ENCODE measurements at regions not wholly inside any gene's neighbourhood (a gene's known extent, or its start where the extent isn't known, plus 50 kb on each side); places are given as distances from the start of the nearest gene placed in this dataset.
"Not testable (repeated sequence)": the region's sequence is repeated elsewhere in the genome, so short reads cannot be mapped to it uniquely, and the experiment has no call there.

DNA sequence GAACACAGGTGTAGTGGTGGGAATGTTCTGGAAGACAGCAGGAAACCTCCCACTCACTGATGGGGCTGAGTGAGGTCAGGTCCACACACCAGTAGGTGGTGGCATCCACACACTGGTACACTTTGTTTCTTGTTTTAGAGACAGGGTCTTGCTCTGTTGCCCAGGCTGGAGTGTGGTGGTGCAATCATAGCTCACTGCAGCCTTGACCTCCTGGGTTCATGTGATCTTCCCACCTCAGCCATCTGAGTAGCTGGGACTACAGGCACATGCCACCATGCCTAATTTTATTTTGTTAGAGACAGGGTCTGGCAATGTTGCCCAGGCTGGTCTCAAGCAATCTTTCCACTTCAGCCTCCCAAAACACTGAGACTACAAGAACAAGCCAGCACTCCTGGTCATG, 140.9 kb downstream of the TBC1D2B start:
- H3K9me3 ChIP-seq (ENCODE audit: severe bottlenecking); H3K27me3 ChIP-seq (ENCODE audit: insufficient read depth, poor library complexity, severe bottlenecking); H3K36me3 ChIP-seq (ENCODE audit: low read depth); H3K27ac ChIP-seq (ENCODE audit: poor library complexity, severe bottlenecking); DNase-seq (ENCODE audit: low spot score); H3K4me1 ChIP-seq (ENCODE audit: insufficient read depth, poor library complexity, severe bottlenecking); ATAC-seq (ENCODE audit: low read depth); H3K4me3 ChIP-seq (ENCODE audit: severe bottlenecking): not testable (repeated sequence)

GRCh38 chr15:77934516-77934915, 143.0 kb downstream of the TBC1D2B start:
- not testable (repeated sequence) for H3K4me3 ChIP-seq (ENCODE audit: severe bottlenecking); H3K4me1 ChIP-seq (ENCODE audit: insufficient read depth, poor library complexity, severe bottlenecking); DNase-seq (ENCODE audit: low spot score); H3K36me3 ChIP-seq (ENCODE audit: low read depth); H3K27me3 ChIP-seq (ENCODE audit: insufficient read depth, poor library complexity, severe bottlenecking); ATAC-seq (ENCODE audit: low read depth); H3K9me3 ChIP-seq (ENCODE audit: severe bottlenecking); H3K27ac ChIP-seq (ENCODE audit: poor library complexity, severe bottlenecking)

DNA sequence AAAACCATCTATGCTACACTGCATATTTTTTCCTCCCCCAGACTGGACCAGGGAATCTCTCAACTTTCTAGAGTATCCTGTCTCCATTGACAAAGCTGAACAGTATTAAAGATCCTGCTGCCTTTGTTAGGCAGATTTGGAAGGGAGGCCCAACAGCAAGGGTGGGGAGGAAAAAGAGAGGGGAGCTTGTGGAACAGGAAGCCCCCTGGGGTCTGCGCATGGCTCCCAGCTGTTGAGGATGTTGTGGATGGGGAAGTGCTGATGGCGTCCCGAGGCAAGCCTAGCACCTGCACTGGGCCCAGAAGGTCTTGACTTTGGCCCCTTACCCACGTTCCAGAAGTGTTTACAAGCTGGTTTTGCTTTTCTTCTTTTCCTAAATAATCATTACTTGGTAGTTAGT, 146.6 kb downstream of the TBC1D2B start:
- not testable (repeated sequence) for H3K4me1 ChIP-seq (ENCODE audit: insufficient read depth, poor library complexity, severe bottlenecking); H3K36me3 ChIP-seq (ENCODE audit: low read depth); H3K9me3 ChIP-seq (ENCODE audit: severe bottlenecking); DNase-seq (ENCODE audit: low spot score); H3K27me3 ChIP-seq (ENCODE audit: insufficient read depth, poor library complexity, severe bottlenecking); ATAC-seq (ENCODE audit: low read depth); H3K27ac ChIP-seq (ENCODE audit: poor library complexity, severe bottlenecking); H3K4me3 ChIP-seq (ENCODE audit: severe bottlenecking)

GRCh38 chr15:77930490-77930889, 147.0 kb downstream of the TBC1D2B start:
- not testable (repeated sequence) for H3K4me1 ChIP-seq (ENCODE audit: insufficient read depth, poor library complexity, severe bottlenecking); H3K27ac ChIP-seq (ENCODE audit: poor library complexity, severe bottlenecking); H3K36me3 ChIP-seq (ENCODE audit: low read depth); H3K4me3 ChIP-seq (ENCODE audit: severe bottlenecking); H3K9me3 ChIP-seq (ENCODE audit: severe bottlenecking); H3K27me3 ChIP-seq (ENCODE audit: insufficient read depth, poor library complexity, severe bottlenecking); ATAC-seq (ENCODE audit: low read depth); DNase-seq (ENCODE audit: low spot score)

DNA sequence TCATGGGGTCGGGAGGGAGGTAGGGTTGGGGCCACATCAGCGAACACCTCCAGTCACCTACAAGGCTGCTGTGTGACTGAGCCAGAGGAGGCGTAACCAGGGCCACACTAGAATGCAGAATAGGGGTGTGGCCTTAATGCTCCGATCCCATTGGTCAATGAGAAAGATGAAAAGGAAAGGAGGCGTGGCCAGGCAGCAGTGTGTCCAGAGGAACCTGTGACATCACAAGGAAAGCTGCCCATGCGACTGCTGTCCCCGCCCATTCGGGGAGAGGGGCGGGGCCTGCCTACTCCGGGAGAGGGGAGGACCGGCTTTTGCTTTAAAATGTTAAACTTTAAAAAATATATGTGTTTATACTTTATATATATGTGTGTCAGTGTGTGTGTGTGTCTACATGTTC, 150.7 kb downstream of the TBC1D2B start:
- H3K9me3 ChIP-seq (ENCODE audit: severe bottlenecking); DNase-seq (ENCODE audit: low spot score); H3K36me3 ChIP-seq (ENCODE audit: low read depth); ATAC-seq (ENCODE audit: low read depth); H3K27ac ChIP-seq (ENCODE audit: poor library complexity, severe bottlenecking); H3K4me3 ChIP-seq (ENCODE audit: severe bottlenecking); H3K4me1 ChIP-seq (ENCODE audit: insufficient read depth, poor library complexity, severe bottlenecking); H3K27me3 ChIP-seq (ENCODE audit: insufficient read depth, poor library complexity, severe bottlenecking): not testable (repeated sequence)

- not testable (repeated sequence) for DNase-seq (ENCODE audit: low spot score); H3K4me3 ChIP-seq (ENCODE audit: severe bottlenecking); H3K4me1 ChIP-seq (ENCODE audit: insufficient read depth, poor library complexity, severe bottlenecking); H3K36me3 ChIP-seq (ENCODE audit: low read depth); H3K27ac ChIP-seq (ENCODE audit: poor library complexity, severe bottlenecking); H3K9me3 ChIP-seq (ENCODE audit: severe bottlenecking); ATAC-seq (ENCODE audit: low read depth); H3K27me3 ChIP-seq (ENCODE audit: insufficient read depth, poor library complexity, severe bottlenecking)
These were observed 151.2 kb downstream of the TBC1D2B start for GRCh38 chr15:77926296-77926695.

DNA sequence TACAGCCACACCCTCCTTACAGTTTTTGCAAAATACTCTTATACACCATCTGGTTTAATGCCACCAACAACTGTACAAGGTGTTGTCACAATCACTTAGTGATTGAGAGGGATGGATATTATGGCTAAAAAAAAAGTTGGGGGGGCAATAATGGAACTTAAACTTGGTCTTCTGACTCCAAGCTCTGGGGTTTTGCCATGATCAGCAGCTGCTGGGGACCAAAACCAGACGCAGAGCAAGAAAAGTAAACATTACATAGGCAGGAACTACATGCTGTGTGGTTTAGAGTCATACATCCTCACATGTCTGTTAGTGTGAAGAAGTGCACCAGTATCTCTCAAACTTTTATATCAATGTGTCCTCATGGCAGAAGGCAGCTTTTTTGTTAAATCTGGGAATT, 152.4 kb downstream of the TBC1D2B start:
- H3K4me3 ChIP-seq (ENCODE audit: severe bottlenecking); H3K4me1 ChIP-seq (ENCODE audit: insufficient read depth, poor library complexity, severe bottlenecking); DNase-seq (ENCODE audit: low spot score); H3K27me3 ChIP-seq (ENCODE audit: insufficient read depth, poor library complexity, severe bottlenecking); ATAC-seq (ENCODE audit: low read depth); H3K36me3 ChIP-seq (ENCODE audit: low read depth); H3K9me3 ChIP-seq (ENCODE audit: severe bottlenecking); H3K27ac ChIP-seq (ENCODE audit: poor library complexity, severe bottlenecking): not testable (repeated sequence)

- no peak for TF ChIP-seq CTCF (IDR thresholded peaks at IDR 0.05; ENCODE audit: poor library complexity, severe bottlenecking)
- H3K9me3 ChIP-seq (ENCODE audit: severe bottlenecking), result no peaks in the 10 kb centered on the region
- no peaks in the 10 kb centered on the region for H3K36me3 ChIP-seq (ENCODE audit: low read depth)
- ATAC-seq (ENCODE audit: low read depth) (no peak), DNase-seq (ENCODE audit: low spot score) (peak; percentile 43)
- H3K27ac ChIP-seq (ENCODE audit: poor library complexity, severe bottlenecking), result no peak overlapping the region
- no peaks in the 10 kb centered on the region for H3K27me3 ChIP-seq (ENCODE audit: insufficient read depth, poor library complexity, severe bottlenecking)
- no peak overlapping the region for H3K4me3 ChIP-seq (ENCODE audit: severe bottlenecking)
- no peaks in the 10 kb centered on the region for H3K4me1 ChIP-seq (ENCODE audit: insufficient read depth, poor library complexity, severe bottlenecking)
These were observed 155.8 kb downstream of the TBC1D2B start for GRCh38 chr15:77921664-77922063.

DNA sequence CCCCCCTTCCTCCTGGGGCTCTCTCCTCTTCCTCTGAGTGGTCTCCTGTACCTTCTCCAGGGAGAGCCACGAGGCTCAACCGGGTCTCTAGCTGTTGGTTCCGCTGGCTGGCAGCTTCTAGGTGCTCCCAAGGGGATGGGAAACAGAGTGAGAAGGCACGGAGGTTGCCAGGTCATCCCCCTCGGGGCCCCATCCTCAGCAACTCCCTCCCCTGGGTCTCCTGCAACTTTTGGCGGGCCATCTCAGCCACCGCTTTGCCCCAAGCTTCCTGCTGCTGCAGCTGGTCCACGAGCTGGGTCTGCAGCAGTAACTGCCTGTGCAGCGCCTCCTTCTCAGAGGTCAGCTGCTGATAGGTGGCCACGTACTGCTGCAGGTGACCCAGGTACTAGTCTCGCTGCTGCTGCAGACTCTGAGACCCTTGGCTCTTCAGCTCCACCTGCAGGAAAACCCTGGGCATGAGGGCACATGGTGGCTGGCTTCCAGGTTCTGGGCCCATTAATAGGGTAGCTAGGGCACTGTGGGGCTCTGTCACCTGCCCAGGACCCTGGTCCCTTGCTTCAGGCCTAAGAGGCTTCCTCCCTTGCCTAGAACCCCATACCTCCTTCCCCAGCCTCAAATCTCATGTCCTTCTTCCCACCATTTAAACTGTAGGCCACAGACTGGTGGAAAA, 160.4 kb downstream of the TBC1D2B start:
- DNase-seq (ENCODE audit: low spot score); H3K4me1 ChIP-seq (ENCODE audit: insufficient read depth, poor library complexity, severe bottlenecking); ATAC-seq (ENCODE audit: low read depth); H3K4me3 ChIP-seq (ENCODE audit: severe bottlenecking); H3K36me3 ChIP-seq (ENCODE audit: low read depth); H3K27ac ChIP-seq (ENCODE audit: poor library complexity, severe bottlenecking); H3K27me3 ChIP-seq (ENCODE audit: insufficient read depth, poor library complexity, severe bottlenecking); H3K9me3 ChIP-seq (ENCODE audit: severe bottlenecking): not testable (repeated sequence)

- not testable (repeated sequence) for H3K27ac ChIP-seq (ENCODE audit: poor library complexity, severe bottlenecking); DNase-seq (ENCODE audit: low spot score); H3K9me3 ChIP-seq (ENCODE audit: severe bottlenecking); H3K4me1 ChIP-seq (ENCODE audit: insufficient read depth, poor library complexity, severe bottlenecking); H3K4me3 ChIP-seq (ENCODE audit: severe bottlenecking); ATAC-seq (ENCODE audit: low read depth); H3K36me3 ChIP-seq (ENCODE audit: low read depth)
- H3K27me3 ChIP-seq (ENCODE audit: insufficient read depth, poor library complexity, severe bottlenecking), result peaks cover 10% of the 10 kb centered on the region
These were observed 161.6 kb downstream of the TBC1D2B start for GRCh38 chr15:77915961-77916330.

Measured in RWPE2 (cell line).